HEK293 (cell line): ENCODE measurements at regions not wholly inside any gene's neighbourhood (a gene's known extent, or its start where the extent isn't known, plus 50 kb on each side); places are given as distances from the start of the nearest gene placed in this dataset.

Source experiments
- CTCF ChIA-PET: fragments of 350-600 bp; formaldehyde crosslinking; extraction: SDS; loops from one replicate; lab custom pipeline; 2021; ENCODE audit warnings: antibody characterized with exemption; lab: Yijun Ruan, JAX
- POLR2A ChIA-PET: fragments of 300-600 bp; formaldehyde crosslinking; extraction: SDS; loops from one replicate; lab custom pipeline; 2020; ENCODE audit warnings: antibody characterized with exemption, inconsistent platforms; lab: Yijun Ruan, JAX
- H3K27ac ChIP-seq: fragments of 200-500 bp; sonication (Bioruptor generic); 2 replicates; pipeline ENCODE4 v1.5.1; 2014; ENCODE audit warnings: low read depth, low read length, control low read depth, inconsistent platforms; ENCODE audit errors: extremely low read depth
- H3K36me3 ChIP-seq, 2 experiments: fragments of 200-500 bp in 1 of 2; sonication (Bioruptor generic) in 1 of 2; 1 replicate in 1 of 2; 2 replicates in 1 of 2; pipeline ENCODE4 v1.5.1; 2014 to 2017; ENCODE audit warnings: inconsistent platforms in 2 of 2, low read length in 2 of 2; ENCODE audit not compliant: control insufficient read depth in 2 of 2, insufficient read depth in 1 of 2
- H3K4me1 ChIP-seq: fragments of 200-500 bp; sonication (Bioruptor generic); 2 replicates; pipeline ENCODE4 v1.5.1; 2014; ENCODE audit warnings: mild to moderate bottlenecking, low read length, inconsistent platforms; ENCODE audit not compliant: control insufficient read depth, insufficient read depth
- H3K4me3 ChIP-seq: 2 replicates; pipeline ENCODE4 v1.5.1; 2011; ENCODE audit warnings: low read depth, mild to moderate bottlenecking, control low read depth, low read length, moderate library complexity
- H3K9me3 ChIP-seq: fragments of 200-500 bp; sonication (Bioruptor generic); 2 replicates; pipeline ENCODE4 v1.5.1; 2014; ENCODE audit warnings: low read depth, low read length, inconsistent platforms; ENCODE audit not compliant: control insufficient read depth, insufficient read depth
- GLIS1 ChIP-seq: fragments of 450-650 bp; formaldehyde crosslinking; IDR thresholded peaks from 2 replicates; pipeline ENCODE4 v1.5.1; 2016; ENCODE audit warnings: missing biosample characterization, missing genetic modification characterization
- MEIS1 ChIP-seq: sonication (generic); formaldehyde crosslinking; IDR thresholded peaks from 2 replicates; pipeline ENCODE4 v1.8.1; 2022; ENCODE audit warnings: missing genetic modification reagents, mild to moderate bottlenecking, borderline replicate concordance
- MYNN ChIP-seq: fragments of 450-650 bp; formaldehyde crosslinking; IDR thresholded peaks from 2 replicates; pipeline ENCODE4 v1.5.1; 2016; ENCODE audit warnings: missing biosample characterization, missing genetic modification characterization, borderline replicate concordance
- ZBTB20 ChIP-seq: fragments of 450-650 bp; formaldehyde crosslinking; IDR thresholded peaks from 2 replicates; pipeline ENCODE4 v1.5.1; 2016; ENCODE audit warnings: missing biosample characterization, missing genetic modification characterization
- ZNF155 ChIP-seq: fragments of 450-650 bp; formaldehyde crosslinking; IDR thresholded peaks from 2 replicates; pipeline ENCODE4 v1.5.1; 2016; ENCODE audit warnings: missing biosample characterization, missing genetic modification characterization
- ZNF202 ChIP-seq: fragments of 450-650 bp; formaldehyde crosslinking; IDR thresholded peaks from 2 replicates; pipeline ENCODE4 v1.5.1; 2016; ENCODE audit warnings: missing biosample characterization, missing genetic modification characterization, borderline replicate concordance
- ZNF223 ChIP-seq: fragments of 450-650 bp; formaldehyde crosslinking; IDR thresholded peaks from 2 replicates; pipeline ENCODE4 v1.5.1; 2016; ENCODE audit warnings: missing biosample characterization, missing genetic modification characterization
- ZNF404 ChIP-seq: fragments of 450-650 bp; formaldehyde crosslinking; IDR thresholded peaks from 2 replicates; pipeline ENCODE4 v1.5.1; 2017; ENCODE audit warnings: missing biosample characterization, missing genetic modification characterization
- ZNF629 ChIP-seq: fragments of 450-650 bp; formaldehyde crosslinking; IDR thresholded peaks from 2 replicates; pipeline ENCODE4 v1.5.1; 2017; ENCODE audit warnings: missing biosample characterization, missing genetic modification characterization
- ZNF768 ChIP-seq: fragments of 450-650 bp; formaldehyde crosslinking; IDR thresholded peaks from 2 replicates; pipeline ENCODE4 v1.5.1; 2018; ENCODE audit warnings: missing biosample characterization, mild to moderate bottlenecking, missing genetic modification characterization
- ZNF785 ChIP-seq: fragments of 450-650 bp; formaldehyde crosslinking; IDR thresholded peaks from 2 replicates; pipeline ENCODE4 v1.5.1; 2016; ENCODE audit warnings: missing biosample characterization, missing genetic modification characterization
- ZNF837 ChIP-seq: fragments of 450-650 bp; formaldehyde crosslinking; IDR thresholded peaks from 2 replicates; pipeline ENCODE4 v1.5.1; 2016; ENCODE audit warnings: missing biosample characterization, missing genetic modification characterization
- ZSCAN30 ChIP-seq: fragments of 450-650 bp; IDR thresholded peaks from 2 replicates; pipeline ENCODE4 v1.5.1; 2018; ENCODE audit warnings: missing biosample characterization, mild to moderate bottlenecking, missing genetic modification characterization, moderate library complexity
- TF ChIP-seq, protein P1 (sequence below): fragments of 450-650 bp; formaldehyde crosslinking; IDR thresholded peaks from 2 replicates; pipeline ENCODE4 v1.5.1; 2016; ENCODE audit warnings: missing biosample characterization, missing genetic modification characterization
- TF ChIP-seq, protein P2 (sequence below): fragments of 450-650 bp; formaldehyde crosslinking; conservative IDR thresholded peaks from 2 replicates; pipeline ENCODE4 v1.5.1; 2016; ENCODE audit warnings: low read depth, missing biosample characterization, missing genetic modification characterization
- TF ChIP-seq, protein P3 (sequence below): fragments of 450-650 bp; formaldehyde crosslinking; IDR thresholded peaks from 2 replicates; pipeline ENCODE4 v1.5.1; 2016; ENCODE audit warnings: missing biosample characterization, missing genetic modification characterization, borderline replicate concordance
- TF ChIP-seq, protein P4 (sequence below): fragments of 450-650 bp; formaldehyde crosslinking; IDR thresholded peaks from 2 replicates; pipeline ENCODE4 v1.5.1; 2017; ENCODE audit warnings: missing biosample characterization, missing genetic modification characterization

DNA sequence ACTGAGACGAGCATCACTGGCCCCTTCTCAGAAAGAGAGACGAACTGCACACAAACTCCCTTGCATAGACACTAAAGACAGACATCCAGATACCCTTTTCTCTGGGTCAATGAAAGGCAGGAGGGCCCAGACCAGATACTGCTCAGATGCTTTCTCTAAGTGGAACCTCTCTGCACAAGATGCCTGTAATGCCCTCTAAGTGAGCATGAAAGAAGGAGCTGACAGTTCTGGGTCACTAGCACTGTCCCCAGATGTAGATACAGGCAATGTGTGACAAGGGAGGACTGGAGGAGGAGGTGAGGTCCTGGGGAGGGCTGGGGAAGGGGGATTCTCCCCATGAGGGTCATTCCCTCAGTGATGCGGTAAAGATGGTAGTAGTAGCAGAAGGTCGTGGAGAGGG lies 501.0 kb upstream of the CDH11 start:
- Histone ChIP-seq H3K36me3 (no peaks in the 10 kb centered on the region), H3K4me3 (no peak overlapping the region), H3K4me1 (peaks cover 8% of the 10 kb centered on the region), H3K27ac (no peak overlapping the region), H3K9me3 (no peaks in the 10 kb centered on the region)
- ChIA-PET POLR2A (interaction anchor here (0.6 kb wide), 1 partner anchor 35 kb away, joined by 7 read pairs; no protein-coding TSS in a partner anchor), CTCF (interaction anchor here (0.6 kb wide), 1 partner anchor 45 kb away, joined by 4 read pairs; no protein-coding TSS in a partner anchor)
- TF ChIP-seq ZNF768 (tag by site-specific recombination) (no peak), ZNF785 (tag by site-specific recombination) (no peak)

DNA sequence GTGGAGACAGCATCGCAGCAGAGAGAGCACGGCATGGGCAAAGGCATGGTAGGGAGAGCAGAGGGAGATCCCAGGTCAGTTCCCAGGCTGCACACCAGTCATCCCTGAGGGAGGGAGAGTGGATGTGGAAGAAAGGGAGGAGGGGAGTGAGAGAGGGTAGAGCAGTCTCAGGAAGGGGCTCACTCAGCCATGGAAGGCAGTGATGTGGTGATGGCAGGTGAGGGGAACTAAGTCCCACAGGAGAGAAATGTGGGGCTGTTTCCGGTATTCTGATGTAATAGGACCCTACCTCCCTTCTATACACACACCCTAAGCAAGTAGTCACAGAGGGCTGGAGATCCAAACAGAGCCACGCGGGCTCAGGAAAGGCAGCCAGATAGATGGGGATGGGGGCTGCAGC lies 500.3 kb upstream of the CDH11 start:
- Histone ChIP-seq H3K36me3 (no peaks in the 10 kb centered on the region), H3K4me3 (no peak overlapping the region), H3K4me1 (peaks cover 8% of the 10 kb centered on the region), H3K27ac (no peak overlapping the region), H3K9me3 (no peaks in the 10 kb centered on the region)
- ChIA-PET CTCF (interaction anchor here (0.6 kb wide), 1 partner anchor 420 kb away, joined by 4 read pairs; no protein-coding TSS in a partner anchor), POLR2A (no interaction called here)
- no peak for TF ChIP-seq ZNF837 (tag by site-specific recombination)
- no peak for TF ChIP-seq ZNF202
- TF ChIP-seq, protein P1, sequence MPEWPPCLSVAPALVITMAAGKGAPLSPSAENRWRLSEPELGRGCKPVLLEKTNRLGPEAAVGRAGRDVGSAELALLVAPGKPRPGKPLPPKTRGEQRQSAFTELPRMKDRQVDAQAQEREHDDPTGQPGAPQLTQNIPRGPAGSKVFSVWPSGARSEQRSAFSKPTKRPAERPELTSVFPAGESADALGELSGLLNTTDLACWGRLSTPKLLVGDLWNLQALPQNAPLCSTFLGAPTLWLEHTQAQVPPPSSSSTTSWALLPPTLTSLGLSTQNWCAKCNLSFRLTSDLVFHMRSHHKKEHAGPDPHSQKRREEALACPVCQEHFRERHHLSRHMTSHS (tag by site-specific recombination), result no peak
- no peak for TF ChIP-seq MEIS1 (CRISPR knock-in tag)
- TF ChIP-seq ZNF223 (tag by site-specific recombination), result no peak

DNA sequence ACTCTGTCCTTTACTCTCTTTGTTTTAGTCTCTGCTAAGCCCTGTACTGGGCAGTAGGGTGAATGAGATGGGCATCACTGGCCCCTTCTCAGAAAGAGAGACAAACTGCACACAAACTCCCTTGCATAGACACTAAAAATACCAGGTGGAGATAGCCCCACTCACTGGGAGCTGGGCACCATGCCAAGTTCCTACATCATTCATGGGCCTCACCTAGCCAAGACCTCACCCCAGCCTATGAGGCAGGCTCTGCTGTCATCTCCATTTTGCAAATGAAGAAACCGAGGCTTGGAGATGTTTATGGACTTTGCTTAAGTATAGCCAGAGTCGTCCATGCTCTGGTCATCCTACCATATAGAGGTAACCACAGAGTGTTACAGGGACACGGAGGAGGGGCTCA lies 499.8 kb upstream of the CDH11 start:
- ChIA-PET CTCF (interaction anchor here (0.6 kb wide), 1 partner anchor 420 kb away, joined by 4 read pairs; no protein-coding TSS in a partner anchor), POLR2A (no interaction called here)
- TF ChIP-seq, protein P2, sequence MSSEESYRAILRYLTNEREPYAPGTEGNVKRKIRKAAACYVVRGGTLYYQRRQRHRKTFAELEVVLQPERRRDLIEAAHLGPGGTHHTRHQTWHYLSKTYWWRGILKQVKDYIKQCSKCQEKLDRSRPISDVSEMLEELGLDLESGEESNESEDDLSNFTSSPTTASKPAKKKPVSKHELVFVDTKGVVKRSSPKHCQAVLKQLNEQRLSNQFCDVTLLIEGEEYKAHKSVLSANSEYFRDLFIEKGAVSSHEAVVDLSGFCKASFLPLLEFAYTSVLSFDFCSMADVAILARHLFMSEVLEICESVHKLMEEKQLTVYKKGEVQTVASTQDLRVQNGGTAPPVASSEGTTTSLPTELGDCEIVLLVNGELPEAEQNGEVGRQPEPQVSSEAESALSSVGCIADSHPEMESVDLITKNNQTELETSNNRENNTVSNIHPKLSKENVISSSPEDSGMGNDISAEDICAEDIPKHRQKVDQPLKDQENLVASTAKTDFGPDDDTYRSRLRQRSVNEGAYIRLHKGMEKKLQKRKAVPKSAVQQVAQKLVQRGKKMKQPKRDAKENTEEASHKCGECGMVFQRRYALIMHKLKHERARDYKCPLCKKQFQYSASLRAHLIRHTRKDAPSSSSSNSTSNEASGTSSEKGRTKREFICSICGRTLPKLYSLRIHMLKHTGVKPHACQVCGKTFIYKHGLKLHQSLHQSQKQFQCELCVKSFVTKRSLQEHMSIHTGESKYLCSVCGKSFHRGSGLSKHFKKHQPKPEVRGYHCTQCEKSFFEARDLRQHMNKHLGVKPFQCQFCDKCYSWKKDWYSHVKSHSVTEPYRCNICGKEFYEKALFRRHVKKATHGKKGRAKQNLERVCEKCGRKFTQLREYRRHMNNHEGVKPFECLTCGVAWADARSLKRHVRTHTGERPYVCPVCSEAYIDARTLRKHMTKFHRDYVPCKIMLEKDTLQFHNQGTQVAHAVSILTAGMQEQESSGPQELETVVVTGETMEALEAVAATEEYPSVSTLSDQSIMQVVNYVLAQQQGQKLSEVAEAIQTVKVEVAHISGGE (tag by site-specific recombination), result no peak
- no peak for TF ChIP-seq GLIS1
- Histone ChIP-seq H3K27ac (no peak overlapping the region), H3K36me3 (no peaks in the 10 kb centered on the region), H3K4me3 (no peak overlapping the region), H3K4me1 (peaks cover 8% of the 10 kb centered on the region), H3K9me3 (no peaks in the 10 kb centered on the region)

DNA sequence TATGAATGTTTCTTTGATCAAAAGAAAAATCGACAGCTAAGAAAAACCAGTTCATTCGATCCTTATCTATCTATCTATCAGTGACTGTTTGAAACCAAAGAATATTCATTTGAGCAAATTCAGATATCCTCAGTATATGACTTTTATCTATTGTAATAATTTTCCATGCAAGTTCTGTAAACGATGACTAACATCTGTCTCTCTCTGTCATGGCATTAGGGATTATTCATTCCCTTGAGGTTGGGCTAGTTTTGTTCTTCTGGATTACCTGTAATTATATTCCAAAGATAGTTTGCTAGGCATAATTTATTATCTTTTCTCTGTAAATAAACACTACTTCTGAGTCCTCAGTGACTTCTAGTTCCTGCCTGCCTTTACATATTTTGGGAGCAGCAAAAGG lies 497.7 kb upstream of the CDH11 start:
- Histone ChIP-seq H3K4me3 (no peak overlapping the region), H3K4me1 (peaks cover 8% of the 10 kb centered on the region), H3K36me3 (no peaks in the 10 kb centered on the region), H3K27ac (no peak overlapping the region), H3K9me3 (no peaks in the 10 kb centered on the region)
- POLR2A ChIA-PET, result no interaction called here
- CTCF ChIA-PET, result no interaction called here
- TF ChIP-seq ZNF155 (tag by site-specific recombination), result no peak
- TF ChIP-seq ZSCAN30, result no peak
- TF ChIP-seq, protein P3, sequence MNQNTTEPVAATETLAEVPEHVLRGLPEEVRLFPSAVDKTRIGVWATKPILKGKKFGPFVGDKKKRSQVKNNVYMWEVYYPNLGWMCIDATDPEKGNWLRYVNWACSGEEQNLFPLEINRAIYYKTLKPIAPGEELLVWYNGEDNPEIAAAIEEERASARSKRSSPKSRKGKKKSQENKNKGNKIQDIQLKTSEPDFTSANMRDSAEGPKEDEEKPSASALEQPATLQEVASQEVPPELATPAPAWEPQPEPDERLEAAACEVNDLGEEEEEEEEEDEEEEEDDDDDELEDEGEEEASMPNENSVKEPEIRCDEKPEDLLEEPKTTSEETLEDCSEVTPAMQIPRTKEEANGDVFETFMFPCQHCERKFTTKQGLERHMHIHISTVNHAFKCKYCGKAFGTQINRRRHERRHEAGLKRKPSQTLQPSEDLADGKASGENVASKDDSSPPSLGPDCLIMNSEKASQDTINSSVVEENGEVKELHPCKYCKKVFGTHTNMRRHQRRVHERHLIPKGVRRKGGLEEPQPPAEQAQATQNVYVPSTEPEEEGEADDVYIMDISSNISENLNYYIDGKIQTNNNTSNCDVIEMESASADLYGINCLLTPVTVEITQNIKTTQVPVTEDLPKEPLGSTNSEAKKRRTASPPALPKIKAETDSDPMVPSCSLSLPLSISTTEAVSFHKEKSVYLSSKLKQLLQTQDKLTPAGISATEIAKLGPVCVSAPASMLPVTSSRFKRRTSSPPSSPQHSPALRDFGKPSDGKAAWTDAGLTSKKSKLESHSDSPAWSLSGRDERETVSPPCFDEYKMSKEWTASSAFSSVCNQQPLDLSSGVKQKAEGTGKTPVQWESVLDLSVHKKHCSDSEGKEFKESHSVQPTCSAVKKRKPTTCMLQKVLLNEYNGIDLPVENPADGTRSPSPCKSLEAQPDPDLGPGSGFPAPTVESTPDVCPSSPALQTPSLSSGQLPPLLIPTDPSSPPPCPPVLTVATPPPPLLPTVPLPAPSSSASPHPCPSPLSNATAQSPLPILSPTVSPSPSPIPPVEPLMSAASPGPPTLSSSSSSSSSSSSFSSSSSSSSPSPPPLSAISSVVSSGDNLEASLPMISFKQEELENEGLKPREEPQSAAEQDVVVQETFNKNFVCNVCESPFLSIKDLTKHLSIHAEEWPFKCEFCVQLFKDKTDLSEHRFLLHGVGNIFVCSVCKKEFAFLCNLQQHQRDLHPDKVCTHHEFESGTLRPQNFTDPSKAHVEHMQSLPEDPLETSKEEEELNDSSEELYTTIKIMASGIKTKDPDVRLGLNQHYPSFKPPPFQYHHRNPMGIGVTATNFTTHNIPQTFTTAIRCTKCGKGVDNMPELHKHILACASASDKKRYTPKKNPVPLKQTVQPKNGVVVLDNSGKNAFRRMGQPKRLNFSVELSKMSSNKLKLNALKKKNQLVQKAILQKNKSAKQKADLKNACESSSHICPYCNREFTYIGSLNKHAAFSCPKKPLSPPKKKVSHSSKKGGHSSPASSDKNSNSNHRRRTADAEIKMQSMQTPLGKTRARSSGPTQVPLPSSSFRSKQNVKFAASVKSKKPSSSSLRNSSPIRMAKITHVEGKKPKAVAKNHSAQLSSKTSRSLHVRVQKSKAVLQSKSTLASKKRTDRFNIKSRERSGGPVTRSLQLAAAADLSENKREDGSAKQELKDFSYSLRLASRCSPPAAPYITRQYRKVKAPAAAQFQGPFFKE (tag by site-specific recombination), result no peak
- no peak for TF ChIP-seq MYNN
- TF ChIP-seq, protein P4, sequence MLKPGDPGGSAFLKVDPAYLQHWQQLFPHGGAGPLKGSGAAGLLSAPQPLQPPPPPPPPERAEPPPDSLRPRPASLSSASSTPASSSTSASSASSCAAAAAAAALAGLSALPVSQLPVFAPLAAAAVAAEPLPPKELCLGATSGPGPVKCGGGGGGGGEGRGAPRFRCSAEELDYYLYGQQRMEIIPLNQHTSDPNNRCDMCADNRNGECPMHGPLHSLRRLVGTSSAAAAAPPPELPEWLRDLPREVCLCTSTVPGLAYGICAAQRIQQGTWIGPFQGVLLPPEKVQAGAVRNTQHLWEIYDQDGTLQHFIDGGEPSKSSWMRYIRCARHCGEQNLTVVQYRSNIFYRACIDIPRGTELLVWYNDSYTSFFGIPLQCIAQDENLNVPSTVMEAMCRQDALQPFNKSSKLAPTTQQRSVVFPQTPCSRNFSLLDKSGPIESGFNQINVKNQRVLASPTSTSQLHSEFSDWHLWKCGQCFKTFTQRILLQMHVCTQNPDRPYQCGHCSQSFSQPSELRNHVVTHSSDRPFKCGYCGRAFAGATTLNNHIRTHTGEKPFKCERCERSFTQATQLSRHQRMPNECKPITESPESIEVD (tag by site-specific recombination), result no peak
- no peak for TF ChIP-seq ZNF404 (tag by site-specific recombination)
- TF ChIP-seq ZNF629 (tag by site-specific recombination), result no peak
- TF ChIP-seq ZBTB20 (tag by site-specific recombination), result no peak
